OCI-LY7 (cell line): ENCODE measurements at regions not wholly inside any gene's neighbourhood (a gene's known extent, or its start where the extent isn't known, plus 50 kb on each side); places are given as distances from the start of the nearest gene placed in this dataset.

Source experiments
- CTCF ChIP-seq: fragments of 200-600 bp; sonication (generic); conservative IDR thresholded peaks from 2 replicates; pipeline ENCODE4 v1.5.1; 2014; ENCODE audit warnings: mild to moderate bottlenecking, antibody characterized with exemption, low read length, moderate library complexity, mixed read lengths
- EZH2phosphoT487 ChIP-seq: fragments of 200-600 bp; sonication (generic); IDR thresholded peaks from 2 replicates; pipeline ENCODE4 v1.6.1; 2018; ENCODE audit warnings: low read depth, borderline replicate concordance, mild to moderate bottlenecking, mixed run types, antibody characterized with exemption, low read length, moderate library complexity, mixed read lengths

GRCh38 chr11:122392508-122392907 lies 263.0 kb upstream of the UBASH3B start:
- TF ChIP-seq EZH2phosphoT487 (no peak), CTCF (no peak)
